GM12878 (cell line): ENCODE measurements at regions not wholly inside any gene's neighbourhood (a gene's known extent, or its start where the extent isn't known, plus 50 kb on each side); places are given as distances from the start of the nearest gene placed in this dataset.

Experiments
- ATAC-seq: fragments of 200-7000 bp; cut with Tn5 transposase; 3 replicates; pipeline ENCODE4 v1.9.1; 2020; ENCODE audit warnings: mild to moderate bottlenecking, moderate library complexity
- BruUV-seq: library from RNA; stranded (reverse); fragments of 400-500 nt; replicated peaks from 2 replicates; lab custom pipeline; 2021; lab: Mats Ljungman, UMichigan
- CTCF ChIA-PET: fragments of 300-600 bp; sonication (Branson Sonifier 250); formaldehyde crosslinking; extraction: SDS; loops from one replicate; lab custom pipeline; 2021; ENCODE audit warnings: inconsistent platforms; lab: Yijun Ruan, JAX
- POLR2A ChIA-PET: fragments of 350-600 bp; formaldehyde crosslinking; extraction: SDS; loops from one replicate; lab custom pipeline; 2021; ENCODE audit warnings: inconsistent platforms; lab: Charles Lee
- RAD21 ChIA-PET: fragments of 300-600 bp; sonication (Branson Sonifier 250); formaldehyde crosslinking; loops from one replicate; lab custom pipeline; 2023; ENCODE audit warnings: antibody characterized with exemption; ENCODE audit not compliant: unreplicated experiment; lab: Charles Lee
- SMC1A ChIA-PET: fragments of 300-600 bp; sonication (Branson Sonifier 250); formaldehyde crosslinking; loops from one replicate; lab custom pipeline; 2023; ENCODE audit not compliant: unreplicated experiment, uncharacterized antibody; lab: Charles Lee
- DNase-seq: peaks from one replicate; pipeline ENCODE4 v3.0.0-alpha.2; 2011; ENCODE audit warnings: low read depth, low spot score
- FAIRE-seq: peaks from 3 replicates; lab custom pipeline; 2011; peaks lifted over from hg19 to GRCh38; lab: Jason Lieb, UNC
- H2AFZ ChIP-seq: 2 replicates; pipeline ENCODE4 v1.6.0; 2011; ENCODE audit warnings: low read depth, low read length, control low read depth; ENCODE audit not compliant: control insufficient read depth
- H3K27ac ChIP-seq: 2 replicates; pipeline ENCODE4 v1.5.1; 2011; ENCODE audit warnings: control low read depth; ENCODE audit not compliant: control insufficient read depth, insufficient read depth
- H3K27me3 ChIP-seq, 2 experiments: replicated peaks in 1 of 2; 2 replicates each; pipeline versions ENCODE4 v1.6.0 to v1.6.1; 2011; ENCODE audit warnings: low read length in 1 of 2; ENCODE audit not compliant: control insufficient read depth in 2 of 2, insufficient read depth in 2 of 2
- H3K36me3 ChIP-seq, 2 experiments: 2 replicates each; pipeline ENCODE4 v1.5.1; 2011; ENCODE audit warnings: low read length in 1 of 2; ENCODE audit not compliant: control insufficient read depth in 2 of 2, insufficient read depth in 2 of 2
- H3K4me1 ChIP-seq: 2 replicates; pipeline ENCODE4 v1.6.1; 2011; ENCODE audit warnings: mild to moderate bottlenecking, low read length, moderate library complexity, mixed read lengths; ENCODE audit not compliant: control insufficient read depth, insufficient read depth
- H3K4me2 ChIP-seq: 2 replicates; pipeline ENCODE4 v1.6.0; 2011; ENCODE audit warnings: control low read depth; ENCODE audit not compliant: control insufficient read depth, insufficient read depth
- H3K4me3 ChIP-seq: fragments of 200-600 bp; sonication (generic); 2 replicates; pipeline ENCODE4 v1.5.1; 2016
- H3K79me2 ChIP-seq: 2 replicates; pipeline ENCODE4 v1.6.0; 2011; ENCODE audit warnings: low read length; ENCODE audit not compliant: control insufficient read depth, insufficient read depth
- H3K9ac ChIP-seq: 2 replicates; pipeline ENCODE4 v1.8.0; 2011; ENCODE audit warnings: low read length, control low read depth, mixed read lengths; ENCODE audit not compliant: control insufficient read depth, insufficient read depth
- H3K9me3 ChIP-seq: replicated peaks from 3 replicates; pipeline ENCODE4 v1.5.1; 2011; ENCODE audit warnings: mild to moderate bottlenecking, low read length; ENCODE audit not compliant: control insufficient read depth, insufficient read depth
- H4K20me1 ChIP-seq: 2 replicates; pipeline ENCODE4 v1.6.0; 2011; ENCODE audit not compliant: control insufficient read depth, insufficient read depth
- DPF2 ChIP-seq: fragments of 450-650 bp; IDR thresholded peaks from 2 replicates; pipeline ENCODE4 v1.6.1; 2017; ENCODE audit warnings: mild to moderate bottlenecking
- ETV6 ChIP-seq, 2 experiments: fragments of 450-650 bp in 1 of 2; IDR thresholded peaks in 1 of 2; conservative IDR thresholded peaks in 1 of 2; 2 replicates each; pipeline ENCODE4 v1.6.1; 2014; ENCODE audit warnings: antibody characterized with exemption in 1 of 2, borderline replicate concordance in 1 of 2, low read depth in 1 of 2, mild to moderate bottlenecking in 1 of 2, moderate library complexity in 1 of 2
- KDM1A ChIP-seq: fragments of 200-600 bp; sonication (generic); IDR thresholded peaks from 2 replicates; pipeline ENCODE4 v1.6.1; 2016; ENCODE audit warnings: borderline replicate concordance
- SIX5 ChIP-seq: IDR thresholded peaks from 2 replicates; pipeline ENCODE4 v1.6.1; 2011; ENCODE audit warnings: mild to moderate bottlenecking, low read depth, low read length, moderate library complexity; ENCODE audit not compliant: severe bottlenecking
- SREBF1 ChIP-seq: IDR thresholded peaks from 2 replicates; pipeline ENCODE4 v1.6.1; 2012; ENCODE audit warnings: mild to moderate bottlenecking, low read length
- ZSCAN29 ChIP-seq: fragments of 450-650 bp; IDR thresholded peaks from 2 replicates; pipeline ENCODE4 v1.6.1; 2017; ENCODE audit warnings: mild to moderate bottlenecking, moderate library complexity
- ZZZ3 ChIP-seq: IDR thresholded peaks from 2 replicates; pipeline ENCODE4 v1.6.1; 2011; ENCODE audit warnings: low read depth; ENCODE audit not compliant: control insufficient read depth, insufficient read length
- WGBS: methylation state at CpG from one replicate; pipeline ENCODE4 v1.1.6; 2016; ENCODE audit warnings: low lambda C conversion rate; ENCODE audit not compliant: insufficient replicate concordance, insufficient coverage; ENCODE audit errors: missing lambda C conversion rate; 5-methylcytosine and 5-hydroxymethylcytosine counted together
- in situ Hi-C: fragments of 300-500 bp; cut with MboI; formaldehyde crosslinking; loops from 9 replicates; pipeline ENCODE4 v1.14.3; 2018; ENCODE audit warnings: mixed read lengths
- intact Hi-C: fragments of 100-400 bp; cut with micrococcal nuclease; formaldehyde crosslinking; loops from one replicate; pipeline ENCODE4 v1.14.2; 2022; ENCODE audit not compliant: unreplicated experiment
- TF ChIP-seq, protein P1 (sequence below): IDR thresholded peaks from 2 replicates; pipeline ENCODE4 v1.6.1; 2011; ENCODE audit warnings: mild to moderate bottlenecking, low read depth, low read length, moderate library complexity; ENCODE audit not compliant: insufficient replicate concordance
- TF ChIP-seq, protein P2 (sequence below): fragments of 450-650 bp; IDR thresholded peaks from 2 replicates; pipeline ENCODE4 v1.6.1; 2017; ENCODE audit warnings: mild to moderate bottlenecking, moderate library complexity

DNA sequence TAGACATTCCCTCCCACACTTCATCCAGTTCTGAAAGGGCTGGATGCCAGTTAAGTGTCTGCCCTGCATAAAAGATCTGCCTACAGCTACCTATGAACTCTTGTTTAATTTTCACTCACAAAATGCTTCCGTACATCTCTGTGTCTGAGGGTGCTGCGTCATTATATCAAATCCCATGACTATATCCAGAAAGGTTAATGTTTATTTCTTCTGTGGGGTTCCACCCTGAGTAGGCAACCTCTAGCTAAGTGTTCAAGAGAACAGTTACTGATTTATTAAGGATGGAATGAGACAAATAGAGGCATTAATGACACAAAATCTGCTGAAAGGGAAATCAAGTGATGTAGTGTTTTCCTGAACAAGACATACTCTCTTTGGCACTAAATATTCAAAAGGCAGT, 220.2 kb downstream of the MTHFS start (continued):
- TF ChIP-seq ETV6 (conservative IDR thresholded peaks at IDR 0.05 in 1 of 2, IDR thresholded peaks at IDR 0.05 in 1 of 2; ENCODE audit: borderline replicate concordance in 1 of 2, low read depth in 1 of 2) (no peak), SIX5 (no peak), ZZZ3 (no peak)

DNA sequence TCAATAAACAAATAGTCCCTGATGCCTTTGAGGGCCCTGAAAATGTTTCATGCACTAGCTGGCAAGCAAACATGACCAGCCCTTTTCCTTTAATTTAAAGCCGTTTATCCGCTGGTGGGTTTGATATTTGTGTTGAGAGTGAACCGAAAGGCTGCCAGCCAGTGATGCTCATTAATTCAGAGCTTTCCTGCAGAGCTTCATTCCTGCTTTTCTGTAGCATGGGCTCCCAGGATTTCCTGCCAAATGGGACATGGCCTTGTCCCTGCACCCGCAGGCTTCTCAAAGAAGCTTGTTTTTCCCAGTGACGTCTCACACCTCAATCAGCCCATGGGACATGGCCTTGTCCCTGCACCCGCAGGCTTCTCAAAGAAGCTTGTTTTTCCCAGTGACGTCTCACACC, 219.6 kb downstream of the MTHFS start:
- H3K9me3 ChIP-seq, result no peaks in the 10 kb centered on the region
- H4K20me1 ChIP-seq, result no peaks in the 10 kb centered on the region
- H3K4me3 ChIP-seq, result no peak overlapping the region
- 72% methylated on average over 7 of the region's 7 CpGs for WGBS
- H3K4me2 ChIP-seq, result no peak overlapping the region
- intact Hi-C loops (no loop called here), in situ Hi-C loops (no loop called here)
- no peak for FAIRE-seq
- no peak overlapping the region for H2AFZ ChIP-seq
- SMC1A ChIA-PET, result interaction anchor here (1.2 kb wide), 1 partner anchor 10 kb away, joined by 3 read pairs; no protein-coding TSS in a partner anchor
- DNase-seq, result no peak
- no peaks in the 10 kb centered on the region for H3K27me3 ChIP-seq
- no peak for ATAC-seq
- H3K9ac ChIP-seq, result no peak overlapping the region
- H3K27ac ChIP-seq, result no peak overlapping the region
- TF ChIP-seq KDM1A, result no peak
- TF ChIP-seq, protein P1, sequence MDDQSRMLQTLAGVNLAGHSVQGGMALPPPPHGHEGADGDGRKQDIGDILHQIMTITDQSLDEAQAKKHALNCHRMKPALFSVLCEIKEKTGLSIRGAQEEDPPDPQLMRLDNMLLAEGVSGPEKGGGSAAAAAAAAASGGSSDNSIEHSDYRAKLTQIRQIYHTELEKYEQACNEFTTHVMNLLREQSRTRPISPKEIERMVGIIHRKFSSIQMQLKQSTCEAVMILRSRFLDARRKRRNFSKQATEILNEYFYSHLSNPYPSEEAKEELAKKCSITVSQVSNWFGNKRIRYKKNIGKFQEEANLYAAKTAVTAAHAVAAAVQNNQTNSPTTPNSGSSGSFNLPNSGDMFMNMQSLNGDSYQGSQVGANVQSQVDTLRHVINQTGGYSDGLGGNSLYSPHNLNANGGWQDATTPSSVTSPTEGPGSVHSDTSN, result no peak
- TF ChIP-seq, protein P2, sequence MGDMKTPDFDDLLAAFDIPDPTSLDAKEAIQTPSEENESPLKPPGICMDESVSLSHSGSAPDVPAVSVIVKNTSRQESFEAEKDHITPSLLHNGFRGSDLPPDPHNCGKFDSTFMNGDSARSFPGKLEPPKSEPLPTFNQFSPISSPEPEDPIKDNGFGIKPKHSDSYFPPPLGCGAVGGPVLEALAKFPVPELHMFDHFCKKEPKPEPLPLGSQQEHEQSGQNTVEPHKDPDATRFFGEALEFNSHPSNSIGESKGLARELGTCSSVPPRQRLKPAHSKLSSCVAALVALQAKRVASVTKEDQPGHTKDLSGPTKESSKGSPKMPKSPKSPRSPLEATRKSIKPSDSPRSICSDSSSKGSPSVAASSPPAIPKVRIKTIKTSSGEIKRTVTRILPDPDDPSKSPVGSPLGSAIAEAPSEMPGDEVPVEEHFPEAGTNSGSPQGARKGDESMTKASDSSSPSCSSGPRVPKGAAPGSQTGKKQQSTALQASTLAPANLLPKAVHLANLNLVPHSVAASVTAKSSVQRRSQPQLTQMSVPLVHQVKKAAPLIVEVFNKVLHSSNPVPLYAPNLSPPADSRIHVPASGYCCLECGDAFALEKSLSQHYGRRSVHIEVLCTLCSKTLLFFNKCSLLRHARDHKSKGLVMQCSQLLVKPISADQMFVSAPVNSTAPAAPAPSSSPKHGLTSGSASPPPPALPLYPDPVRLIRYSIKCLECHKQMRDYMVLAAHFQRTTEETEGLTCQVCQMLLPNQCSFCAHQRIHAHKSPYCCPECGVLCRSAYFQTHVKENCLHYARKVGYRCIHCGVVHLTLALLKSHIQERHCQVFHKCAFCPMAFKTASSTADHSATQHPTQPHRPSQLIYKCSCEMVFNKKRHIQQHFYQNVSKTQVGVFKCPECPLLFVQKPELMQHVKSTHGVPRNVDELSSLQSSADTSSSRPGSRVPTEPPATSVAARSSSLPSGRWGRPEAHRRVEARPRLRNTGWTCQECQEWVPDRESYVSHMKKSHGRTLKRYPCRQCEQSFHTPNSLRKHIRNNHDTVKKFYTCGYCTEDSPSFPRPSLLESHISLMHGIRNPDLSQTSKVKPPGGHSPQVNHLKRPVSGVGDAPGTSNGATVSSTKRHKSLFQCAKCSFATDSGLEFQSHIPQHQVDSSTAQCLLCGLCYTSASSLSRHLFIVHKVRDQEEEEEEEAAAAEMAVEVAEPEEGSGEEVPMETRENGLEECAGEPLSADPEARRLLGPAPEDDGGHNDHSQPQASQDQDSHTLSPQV, result no peak
- no peak for TF ChIP-seq SREBF1
- TF ChIP-seq ZSCAN29, result no peak
- no peak for TF ChIP-seq DPF2
- BruUV-seq, result no TSS peak
- CTCF ChIA-PET, result interaction anchor here (1.3 kb wide), 1 partner anchor 81 kb away, joined by 3 read pairs; no protein-coding TSS in a partner anchor
- no peaks in the 10 kb centered on the region for H3K36me3 ChIP-seq
- H3K79me2 ChIP-seq, result no peaks in the 10 kb centered on the region
- peaks cover 8% of the 10 kb centered on the region for H3K4me1 ChIP-seq
- POLR2A ChIA-PET, result no interaction called here
- RAD21 ChIA-PET, result no interaction called here
